Ramos (cell line): ENCODE measurements at regions not wholly inside any gene's neighbourhood (a gene's known extent, or its start where the extent isn't known, plus 50 kb on each side); places are given as distances from the start of the nearest gene placed in this dataset.

Experiments used
- in situ Hi-C: fragments of 300-500 bp; cut with MboI; formaldehyde crosslinking; loops from one replicate; pipeline ENCODE4 v1.14.3; 2022; ENCODE audit warnings: low sequenced_read_pairs; ENCODE audit not compliant: unreplicated experiment

- in situ Hi-C loops: no loop called here
These were observed 905.6 kb upstream of the GHITM start for GRCh38 chr10:83233691-83234090.

- in situ Hi-C loops: no loop called here
These were observed 891.1 kb upstream of the GHITM start for GRCh38 chr10:83248106-83248631.

GRCh38 chr10:83250396-83250795 is 888.9 kb upstream of the GHITM start:
- in situ Hi-C loops: no loop called here

- in situ Hi-C loops: no loop called here
These were observed 887.1 kb upstream of the GHITM start for GRCh38 chr10:83252169-83252568.

GRCh38 chr10:83252596-83252995 is 886.7 kb upstream of the GHITM start:
- in situ Hi-C loops: no loop called here

- in situ Hi-C loops: no loop called here
These were observed 886.2 kb upstream of the GHITM start for GRCh38 chr10:83253011-83253671.

- in situ Hi-C loops: no loop called here
These were observed 884.6 kb upstream of the GHITM start for GRCh38 chr10:83254698-83255097.

- in situ Hi-C loops: no loop called here
These were observed 876.9 kb upstream of the GHITM start for GRCh38 chr10:83262434-83262833.

GRCh38 chr10:83272666-83273434 is 866.5 kb upstream of the GHITM start:
- in situ Hi-C loops: no loop called here

GRCh38 chr10:83274088-83274487 is 865.2 kb upstream of the GHITM start:
- in situ Hi-C loops: no loop called here

- in situ Hi-C loops: no loop called here
These were observed 862.3 kb upstream of the GHITM start for GRCh38 chr10:83276971-83277370.

GRCh38 chr10:83283151-83283550 is 856.2 kb upstream of the GHITM start:
- in situ Hi-C loops: no loop called here

GRCh38 chr10:83287374-83287773 is 851.9 kb upstream of the GHITM start:
- in situ Hi-C loops: no loop called here

GRCh38 chr10:83289373-83289772 is 849.9 kb upstream of the GHITM start:
- in situ Hi-C loops: no loop called here

GRCh38 chr10:83289948-83290347 is 849.4 kb upstream of the GHITM start:
- in situ Hi-C loops: no loop called here

- in situ Hi-C loops: no loop called here
These were observed 837.6 kb upstream of the GHITM start for GRCh38 chr10:83301732-83302131.

- in situ Hi-C loops: no loop called here
These were observed 836.7 kb upstream of the GHITM start for GRCh38 chr10:83302623-83303022.

GRCh38 chr10:83310688-83311087 is 828.6 kb upstream of the GHITM start:
- in situ Hi-C loops: no loop called here

GRCh38 chr10:83312570-83312969 is 826.7 kb upstream of the GHITM start:
- in situ Hi-C loops: no loop called here

GRCh38 chr10:83332690-83333089 is 806.6 kb upstream of the GHITM start:
- in situ Hi-C loops: no loop called here

GRCh38 chr10:83333566-83333965 is 805.7 kb upstream of the GHITM start:
- in situ Hi-C loops: no loop called here

- in situ Hi-C loops: no loop called here
These were observed 795.6 kb upstream of the GHITM start for GRCh38 chr10:83343676-83344075.
